K562 (cell line): ENCODE measurements at regions not wholly inside any gene's neighbourhood (a gene's known extent, or its start where the extent isn't known, plus 50 kb on each side); places are given as distances from the start of the nearest gene placed in this dataset.

Experiments used
- ATAC-seq: fragments of 200-7000 bp; cut with Tn5 transposase; 3 replicates; pipeline ENCODE4 v1.9.1; 2020; ENCODE audit warnings: moderate library complexity
- BruUV-seq: library from RNA; stranded (reverse); fragments of 400-500 nt; replicated peaks from 2 replicates; lab custom pipeline; 2021; lab: Mats Ljungman, UMichigan
- CTCF ChIA-PET: fragments of 300-600 bp; formaldehyde crosslinking; extraction: SDS; loops from one replicate; lab custom pipeline; 2021; ENCODE audit warnings: low intra/inter-chr PET ratio; lab: Yijun Ruan, JAX
- POLR2A ChIA-PET: fragments of 300-600, 350-650 bp; sonication (Branson Sonifier 250); formaldehyde crosslinking; extraction: SDS; loops from one replicate; lab custom pipeline; 2021; ENCODE audit warnings: antibody characterized with exemption, inconsistent platforms; lab: Yijun Ruan, JAX
- DNase-seq, 4 experiments: peaks; one replicate each; pipeline versions ENCODE4 v3.0.0 to v3.0.0-alpha.2; 2011 to 2018; ENCODE audit warnings: low spot score in 3 of 4, mixed read lengths in 3 of 4; ENCODE audit errors: extremely low read depth in 1 of 4
- FAIRE-seq: peaks from 2 replicates; lab custom pipeline; 2011; peaks lifted over from hg19 to GRCh38; lab: Jason Lieb, UNC
- H2AFZ ChIP-seq: 2 replicates; pipeline ENCODE4 v1.6.0; 2011; ENCODE audit warnings: low read depth, low read length, control low read depth, inconsistent platforms
- H3K27ac ChIP-seq: fragments of 200-600 bp; 3 replicates; pipeline ENCODE4 v1.8.0; 2011; ENCODE audit warnings: low read depth, mild to moderate bottlenecking, control low read depth, inconsistent platforms, low read length, moderate library complexity, mixed read lengths; ENCODE audit errors: extremely low read depth
- H3K27me3 ChIP-seq, 2 experiments: fragments of 300-600 bp in 1 of 2; 2 replicates in 1 of 2; 3 replicates in 1 of 2; pipeline versions ENCODE4 v1.6.0 to v1.8.0; 2011; ENCODE audit warnings: inconsistent platforms in 2 of 2, low read length in 2 of 2, mild to moderate bottlenecking in 1 of 2, mixed read lengths in 1 of 2, moderate library complexity in 1 of 2; ENCODE audit not compliant: control insufficient read depth in 2 of 2, insufficient read depth in 2 of 2
- H3K36me3 ChIP-seq: fragments of 300-600 bp; 3 replicates; pipeline ENCODE4 v1.8.0; 2011; ENCODE audit warnings: mild to moderate bottlenecking, low read length, inconsistent platforms; ENCODE audit not compliant: control insufficient read depth, insufficient read depth
- H3K4me1 ChIP-seq, 2 experiments: fragments of 200-600 bp in 1 of 2; replicated peaks in 1 of 2; 2 replicates in 1 of 2; 3 replicates in 1 of 2; pipeline versions ENCODE4 v1.5.1 to v1.8.0; 2011; ENCODE audit warnings: inconsistent platforms in 2 of 2, low read length in 2 of 2, mild to moderate bottlenecking in 1 of 2, mixed read lengths in 1 of 2, moderate library complexity in 1 of 2; ENCODE audit not compliant: control insufficient read depth in 2 of 2, insufficient read depth in 2 of 2
- H3K4me2 ChIP-seq: 2 replicates; pipeline ENCODE4 v1.6.1; 2011; ENCODE audit warnings: low read length, control low read depth, inconsistent platforms, mixed read lengths; ENCODE audit not compliant: insufficient read depth
- H3K4me3 ChIP-seq: fragments of 200-600 bp; sonication (generic), shearing (Covaris generic); 2 replicates; pipeline ENCODE4 v1.5.1; 2016; ENCODE audit warnings: control low read depth, inconsistent platforms
- H3K79me2 ChIP-seq: fragments of 200-600 bp; 3 replicates; pipeline ENCODE4 v1.8.0; 2011; ENCODE audit warnings: low read length, inconsistent platforms; ENCODE audit not compliant: control insufficient read depth, insufficient read depth
- H3K9ac ChIP-seq, 2 experiments: 2 replicates each; pipeline versions ENCODE4 v1.6.0 to v1.6.1; 2011; ENCODE audit warnings: low read depth in 2 of 2, low read length in 2 of 2, control low read depth in 1 of 2, inconsistent platforms in 1 of 2, mild to moderate bottlenecking in 1 of 2, mixed read lengths in 1 of 2; ENCODE audit not compliant: insufficient read depth in 1 of 2
- H3K9me1 ChIP-seq: one replicate; pipeline ENCODE4 v1.6.0; 2011; ENCODE audit warnings: inconsistent platforms, mild to moderate bottlenecking, low read length, moderate library complexity; ENCODE audit not compliant: control insufficient read depth, insufficient read depth
- H3K9me3 ChIP-seq: replicated peaks from 2 replicates; pipeline ENCODE4 v1.5.1; 2011; ENCODE audit warnings: low read depth, low read length, inconsistent platforms; ENCODE audit not compliant: control insufficient read depth, insufficient read depth
- H4K20me1 ChIP-seq: replicated peaks from 2 replicates; pipeline ENCODE4 v1.6.1; 2011; ENCODE audit warnings: low read length, inconsistent platforms, mixed read lengths; ENCODE audit not compliant: control insufficient read depth, insufficient read depth
- GABPB1 ChIP-seq: sonication (generic); formaldehyde crosslinking; IDR thresholded peaks from 2 replicates; pipeline ENCODE4 v1.8.0; 2022; ENCODE audit warnings: mild to moderate bottlenecking, missing genetic modification reagents
- ZBTB11 ChIP-seq, 3 experiments: fragments of 200-800 bp in 1 of 3; fragments of 250-450 bp in 1 of 3; fragments of 450-650 bp in 1 of 3; sonication (Bioruptor Pico) in 1 of 3; sonication (Bioruptor generic) in 1 of 3; formaldehyde crosslinking in 1 of 3; IDR thresholded peaks; 2 replicates each; pipeline versions ENCODE4 v1.6.1 to v1.8.0; 2016 to 2022; ENCODE audit warnings: mild to moderate bottlenecking in 2 of 3, missing genetic modification characterization in 2 of 3, missing compliant biosample characterization in 1 of 3, moderate library complexity in 1 of 3
- WGBS: fragments of 100-300 bp; shearing (Covaris generic); methylation state at CpG from one replicate; pipeline ENCODE4 v1.1.6; 2016; ENCODE audit warnings: low coverage, mixed read lengths; ENCODE audit not compliant: insufficient coverage; ENCODE audit errors: missing lambda C conversion rate; 5-methylcytosine and 5-hydroxymethylcytosine counted together
- in situ Hi-C: fragments of 300-500 bp; cut with MboI; formaldehyde crosslinking; loops from 4 replicates; pipeline ENCODE4 v1.15.0; 2018; ENCODE audit warnings: inconsistent platforms, mixed read lengths
- intact Hi-C: fragments of 100-400 bp; cut with micrococcal nuclease; formaldehyde crosslinking; loops from 2 replicates; pipeline ENCODE4 v1.14.2; 2022

- FAIRE-seq, result no peak
- BruUV-seq, result no TSS peak
- H3K4me2 ChIP-seq, result no peak overlapping the region
- H4K20me1 ChIP-seq, result no peaks in the 10 kb centered on the region; the same call in 1 of the 2 replicates
- H3K4me1 ChIP-seq, result no peaks in the 10 kb centered on the region
- POLR2A ChIA-PET, result interaction anchor here (0.8 to 1.5 kb wide), 2 partner anchors 10 to 143 kb away, joined by 3 to 6 read pairs; no protein-coding TSS in a partner anchor
- H3K27ac ChIP-seq, result no peak overlapping the region
- H3K9ac ChIP-seq, result no peak overlapping the region
- H3K4me3 ChIP-seq, result no peak overlapping the region
- CTCF ChIA-PET, result no interaction called here
- no peaks in the 10 kb centered on the region for H3K79me2 ChIP-seq
- WGBS, result 2% methylated on average over 9 of the region's 9 CpGs
- no peaks in the 10 kb centered on the region for H3K36me3 ChIP-seq
- intact Hi-C loops, result no loop called here
- TF ChIP-seq GABPB1 (CRISPR knock-in tag), result no peak
- 0 out of 6 replicates have a peak, but pooled peaks of 1 of the 3 experiments have one; percentile 27 for TF ChIP-seq ZBTB11 (CRISPR knock-in tag; IDR thresholded peaks at IDR 0.05)
- TF ChIP-seq, all 486 proteins: peak for 1
- Histone ChIP-seq H3K9me3 (no peaks in the 10 kb centered on the region), H2AFZ (no peak overlapping the region), H3K9me1 (no peaks in the 10 kb centered on the region), H3K27me3 (peaks cover 0 to 26% of the 10 kb centered on the region in 2 experiments; a peak in 2 of 5 replicates)
- ATAC-seq, result no peak
- in situ Hi-C loops, result no loop called here
- no peak for DNase-seq
Observed at GRCh38 chr20:48482790-48483189, 345.0 kb downstream of the PREX1 start.
